NCI-H1092 treated with DMSO at 0.1 percent for 48 hours (cell line): ENCODE measurements at regions not wholly inside any gene's neighbourhood (a gene's known extent, or its start where the extent isn't known, plus 50 kb on each side); places are given as distances from the start of the nearest gene placed in this dataset.
"Not testable (repeated sequence)": the region's sequence is repeated elsewhere in the genome, so short reads cannot be mapped to it uniquely, and the experiment has no call there.

ENCODE experiments used
- DNase-seq: peaks from one replicate; lab custom pipeline; 2025; lab: John Stamatoyannopoulos, UW

- DNase-seq = no peak
Observed at GRCh38 chr6:144534180-144534579, 249.0 kb downstream of the UTRN start.

- DNase-seq = no peak
Observed at GRCh38 chr6:144535630-144536029, 250.5 kb downstream of the UTRN start.

GRCh38 chr6:144536079-144536478 is 250.9 kb downstream of the UTRN start:
- DNase-seq = no peak

GRCh38 chr6:144543006-144543871 is 258.1 kb downstream of the UTRN start:
- no peak for DNase-seq

- no peak for DNase-seq
Observed at GRCh38 chr6:144544266-144544830, 259.2 kb downstream of the UTRN start.

- no peak for DNase-seq
Observed at GRCh38 chr6:144546807-144547206, 261.7 kb downstream of the UTRN start.

GRCh38 chr6:144547409-144547808 is 262.3 kb downstream of the UTRN start:
- DNase-seq = no peak

- no peak for DNase-seq
Observed at GRCh38 chr6:144548536-144548935, 263.4 kb downstream of the UTRN start.

GRCh38 chr6:144549837-144550747 is 265.0 kb downstream of the UTRN start:
- no peak for DNase-seq

- no peak for DNase-seq
Observed at GRCh38 chr6:144551339-144551738, 266.2 kb downstream of the UTRN start.

GRCh38 chr6:144555066-144555465 is 269.9 kb downstream of the UTRN start:
- DNase-seq = no peak

- DNase-seq = peak; percentile 21
Observed at GRCh38 chr6:144559865-144560593, 274.9 kb downstream of the UTRN start.

- DNase-seq = no peak
Observed at GRCh38 chr6:144561455-144562043, 276.4 kb downstream of the UTRN start.

GRCh38 chr6:144564202-144564601 is 279.1 kb downstream of the UTRN start:
- no peak for DNase-seq

GRCh38 chr6:144566868-144567615 is 281.9 kb downstream of the UTRN start:
- DNase-seq = no peak

- DNase-seq = no peak
Observed at GRCh38 chr6:144568241-144568640, 283.1 kb downstream of the UTRN start.

GRCh38 chr6:144572541-144572940 is 287.4 kb downstream of the UTRN start:
- not testable (repeated sequence) for DNase-seq

GRCh38 chr6:144574796-144575195 is 289.7 kb downstream of the UTRN start:
- no peak for DNase-seq

GRCh38 chr6:144575327-144575726 is 290.2 kb downstream of the UTRN start:
- no peak for DNase-seq

- no peak for DNase-seq
Observed at GRCh38 chr6:144576871-144577270, 291.7 kb downstream of the UTRN start.
